ENCODE measurements at regions not wholly inside any gene's neighbourhood (a gene's known extent, or its start where the extent isn't known, plus 50 kb on each side); places are given as distances from the start of the nearest gene placed in this dataset.

GRCh38 chr7:8939446-8939845 is 506.0 kb downstream of the NXPH1 start:
- ATAC-seq: no peak
- intact Hi-C loops (cut with DNase I): no loop called here

DNA sequence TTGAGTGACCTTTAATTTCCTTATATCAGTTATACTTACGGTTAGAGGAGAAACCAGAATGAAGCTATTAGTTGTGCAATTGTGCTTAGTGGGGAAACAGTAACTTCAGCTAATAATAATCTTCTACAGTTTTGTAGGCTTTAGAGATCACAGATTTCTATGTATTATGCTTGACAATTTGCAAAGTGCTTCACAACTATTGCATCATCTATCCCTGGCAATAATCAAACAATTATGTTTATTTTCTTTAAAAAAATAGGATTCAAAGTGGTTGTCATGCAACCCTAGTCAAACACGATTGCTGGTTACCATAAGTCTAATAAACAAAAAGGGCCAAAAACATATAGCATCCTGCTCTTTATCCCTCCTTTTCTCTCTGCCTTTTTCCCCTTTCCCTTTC is 530.3 kb downstream of the NXPH1 start:
- DNase-seq (no peak), ATAC-seq (no peak)
- no peak for TF ChIP-seq CTCF (IDR thresholded peaks at IDR 0.05)
- Histone ChIP-seq H3K4me1 (no peaks in the 10 kb centered on the region), H3K4me3 (no peak overlapping the region), H3K27me3 (no peaks in the 10 kb centered on the region), H3K27ac (no peak overlapping the region), H3K36me3 (no peaks in the 10 kb centered on the region), H3K9me3 (peaks cover 0 to 12% of the 10 kb centered on the region in 2 donors)
- intact Hi-C loops (cut with DNase I): no loop called here

More at GRCh38 chr7:8939446-8939845, 506.0 kb downstream of the NXPH1 start:
- H3K4me1 ChIP-seq: no peaks in the 10 kb centered on the region
- H3K36me3 ChIP-seq: no peaks in the 10 kb centered on the region
- no peak overlapping the region for H3K4me3 ChIP-seq
- peaks cover 0 to 3% of the 10 kb centered on the region in 2 donors for H3K9me3 ChIP-seq
- H3K27ac ChIP-seq: no peak overlapping the region
- no peak for DNase-seq
- H3K27me3 ChIP-seq: no peaks in the 10 kb centered on the region
- no peak for TF ChIP-seq CTCF (IDR thresholded peaks at IDR 0.05)

DNA sequence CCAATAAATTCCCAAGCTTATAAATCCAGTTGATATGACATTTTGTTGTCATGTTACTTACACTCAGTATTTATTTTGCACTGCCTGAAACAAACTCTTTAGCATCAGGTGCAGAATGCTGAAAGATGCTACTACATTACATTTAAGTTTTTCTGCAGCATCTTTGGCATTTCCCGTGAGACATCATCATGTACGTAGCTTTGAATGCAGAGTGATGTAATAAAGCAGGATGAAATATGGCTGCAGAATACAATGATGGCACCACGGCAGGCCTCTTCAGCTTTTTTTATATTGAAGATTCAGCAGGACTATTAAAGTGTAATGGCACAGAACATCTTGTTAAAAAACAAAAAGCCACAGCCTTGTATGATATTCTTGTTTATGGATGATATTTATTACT is 531.8 kb downstream of the NXPH1 start:
- DNase-seq: no peak
- no peak for TF ChIP-seq CTCF (IDR thresholded peaks at IDR 0.05)
- Histone ChIP-seq H3K4me3 (no peak overlapping the region), H3K4me1 (no peaks in the 10 kb centered on the region), H3K36me3 (no peaks in the 10 kb centered on the region), H3K27me3 (no peaks in the 10 kb centered on the region), H3K9me3 (peaks cover 0 to 5% of the 10 kb centered on the region in 2 donors), H3K27ac (no peak overlapping the region)
- intact Hi-C loops (cut with DNase I): no loop called here
- ATAC-seq: no peak

- no peaks in the 10 kb centered on the region for H3K36me3 ChIP-seq
- H3K27me3 ChIP-seq: no peaks in the 10 kb centered on the region
- peaks cover 0 to 8% of the 10 kb centered on the region in 2 donors for H3K9me3 ChIP-seq
- no peak for TF ChIP-seq CTCF (IDR thresholded peaks at IDR 0.05)
- no peak overlapping the region for H3K4me3 ChIP-seq
- no peak for ATAC-seq
- no peaks in the 10 kb centered on the region for H3K4me1 ChIP-seq
- no peak overlapping the region for H3K27ac ChIP-seq
- intact Hi-C loops (cut with DNase I): no loop called here
- no peak for DNase-seq
Measured at GRCh38 chr7:8973601-8974000, 540.2 kb downstream of the NXPH1 start.

DNA sequence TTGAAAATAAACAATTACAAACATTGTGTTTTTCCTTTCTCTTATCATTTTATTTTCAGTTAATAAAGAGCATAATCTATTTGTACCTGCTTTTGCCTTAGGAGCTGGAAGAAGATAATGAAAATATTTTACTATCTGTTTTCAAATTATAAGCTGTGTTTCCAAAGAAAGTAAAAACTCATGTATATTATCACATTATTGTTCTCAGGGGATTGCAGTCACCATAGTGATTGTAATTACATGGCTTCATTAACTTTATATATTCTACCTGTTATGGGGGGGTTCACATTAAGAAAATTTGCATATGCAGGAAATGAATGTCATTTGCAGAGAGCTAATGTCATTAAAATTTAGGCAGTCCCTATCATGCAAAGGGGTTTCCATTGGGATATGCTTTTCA is 542.3 kb downstream of the NXPH1 start:
- no peak overlapping the region for H3K27ac ChIP-seq
- no peak for ATAC-seq
- TF ChIP-seq CTCF (IDR thresholded peaks at IDR 0.05): no peak
- H3K9me3 ChIP-seq: peaks cover 0 to 15% of the 10 kb centered on the region in 2 donors
- no peaks in the 10 kb centered on the region for H3K36me3 ChIP-seq
- DNase-seq: no peak
- H3K4me1 ChIP-seq: no peaks in the 10 kb centered on the region
- intact Hi-C loops (cut with DNase I): no loop called here
- H3K27me3 ChIP-seq: no peaks in the 10 kb centered on the region
- no peak overlapping the region for H3K4me3 ChIP-seq

All from left lung (tissue), 4 donors.